B cell (primary cell): ENCODE measurements at regions not wholly inside any gene's neighbourhood (a gene's known extent, or its start where the extent isn't known, plus 50 kb on each side); places are given as distances from the start of the nearest gene placed in this dataset.

Experiments used
- ATAC-seq: fragments of 200-7000 bp; cut with Tn5 transposase; one replicate; pipeline ENCODE4 v1.10.0; 2021; ENCODE audit warnings: low read depth, mild to moderate bottlenecking, moderate number of reproducible peaks, moderate library complexity
- CTCF ChIA-PET: fragments of 350-600 bp; sonication (Branson Sonifier 250); formaldehyde crosslinking; loops from one replicate; lab custom pipeline; 2021; ENCODE audit warnings: antibody characterized with exemption, inconsistent platforms; lab: Charles Lee
- POLR2A ChIA-PET: fragments of 350-600 bp; sonication (Branson Sonifier 250); formaldehyde crosslinking; loops from one replicate; lab custom pipeline; 2021; ENCODE audit warnings: antibody characterized with exemption; lab: Charles Lee
- DNase-seq: peaks from one replicate; pipeline ENCODE4 v3.0.0; 2013
- H2AFZ ChIP-seq: 2 replicates; pipeline ENCODE4 v1.6.1; 2012; ENCODE audit warnings: mild to moderate bottlenecking, low read depth, low read length; ENCODE audit not compliant: insufficient read depth, poor library complexity, severe bottlenecking
- H3K27ac ChIP-seq, 2 donors: 1 replicate in 1 of 2; 2 replicates in 1 of 2; pipeline ENCODE4 v1.5.1; 2012 to 2013; ENCODE audit warnings: low read length in 2 of 2, mild to moderate bottlenecking in 2 of 2, moderate library complexity in 1 of 2
- H3K27me3 ChIP-seq, 4 experiments: fragments of 200-600 bp in 1 of 4; sonication (generic) in 1 of 4; replicated peaks in 1 of 4; 1 replicate in 2 of 4; 2 replicates in 2 of 4; pipeline versions ENCODE4 v1.6.1 to v1.7.0; 2013 to 2016; ENCODE audit warnings: low read length in 3 of 4, mild to moderate bottlenecking in 2 of 4, mixed read lengths in 1 of 4, moderate library complexity in 1 of 4; ENCODE audit not compliant: insufficient read depth in 4 of 4, control insufficient read depth in 3 of 4; ENCODE audit errors: control extremely low read depth in 1 of 4
- H3K36me3 ChIP-seq, 2 experiments: replicated peaks in 1 of 2; 1 replicate in 1 of 2; 2 replicates in 1 of 2; pipeline versions ENCODE4 v1.6.1 to v1.7.1; 2013; ENCODE audit warnings: low read length in 1 of 2; ENCODE audit not compliant: insufficient read depth in 2 of 2, control insufficient read depth in 1 of 2; ENCODE audit errors: control extremely low read depth in 1 of 2, extremely low read depth in 1 of 2
- H3K4me1 ChIP-seq, 2 donors: fragments of 200-600 bp in 1 of 2; sonication (generic) in 1 of 2; 1 replicate in 1 of 2; 2 replicates in 1 of 2; pipeline versions ENCODE4 v1.5.1 to v1.6.1; 2013 to 2017; ENCODE audit warnings: low read length in 2 of 2; ENCODE audit not compliant: control insufficient read depth in 2 of 2, insufficient read depth in 2 of 2
- H3K4me2 ChIP-seq: replicated peaks from 2 replicates; pipeline ENCODE3; 2012; ENCODE audit warnings: mild to moderate bottlenecking, low read depth, low read length; ENCODE audit not compliant: poor library complexity, severe bottlenecking
- H3K4me3 ChIP-seq, 5 experiments: fragments of 200-600 bp in 1 of 5; sonication (generic) in 1 of 5; 1 replicate in 3 of 5; 2 replicates in 2 of 5; pipeline versions ENCODE4 v1.5.1 to v1.7.0; 2011 to 2016; ENCODE audit warnings: low read length in 4 of 5, mild to moderate bottlenecking in 4 of 5, low read depth in 2 of 5, control low read depth in 1 of 5, moderate library complexity in 1 of 5; ENCODE audit not compliant: insufficient read depth in 1 of 5; ENCODE audit errors: control extremely low read depth in 1 of 5, extremely low read depth in 1 of 5
- H3K79me2 ChIP-seq: fragments of 200-600 bp; sonication (generic); one replicate; pipeline ENCODE4 v1.6.0; 2016; ENCODE audit warnings: low read length; ENCODE audit not compliant: control insufficient read depth, insufficient read depth
- H3K9ac ChIP-seq: fragments of 200-600 bp; sonication (generic); 2 replicates; pipeline ENCODE4 v1.6.1; 2017; ENCODE audit warnings: mild to moderate bottlenecking, low read length, moderate library complexity
- H3K9me3 ChIP-seq, 3 donors: one replicate each; pipeline versions ENCODE4 v1.6.1 to v1.7.1; 2013; ENCODE audit warnings: low read length in 2 of 3; ENCODE audit not compliant: control insufficient read depth in 2 of 3, insufficient read depth in 1 of 3; ENCODE audit errors: control extremely low read depth in 1 of 3
- H4K20me1 ChIP-seq: 2 replicates; pipeline ENCODE4 v1.6.0; 2012; ENCODE audit warnings: mild to moderate bottlenecking, low read length; ENCODE audit not compliant: insufficient read depth, control insufficient read depth, poor library complexity, severe bottlenecking
- H3K27ac Mint-ChIP-seq: one replicate; pipeline ENCODE4 v1.8.0; 2021; ENCODE audit warnings: mixed read lengths
- H3K27me3 Mint-ChIP-seq: one replicate; pipeline ENCODE4 v1.8.0; 2021; ENCODE audit warnings: mixed read lengths
- H3K4me1 Mint-ChIP-seq: one replicate; pipeline ENCODE4 v1.8.0; 2021; ENCODE audit warnings: mixed read lengths
- H3K4me3 Mint-ChIP-seq: one replicate; pipeline ENCODE4 v1.8.0; 2021; ENCODE audit warnings: mixed read lengths
- H3K9me3 Mint-ChIP-seq: one replicate; pipeline ENCODE4 v1.8.0; 2022; ENCODE audit warnings: mixed read lengths; ENCODE audit not compliant: insufficient read depth
- CTCF ChIP-seq: fragments of 200-600 bp; IDR thresholded peaks from one replicate; pipeline ENCODE4 v1.8.0; 2022; ENCODE audit warnings: antibody characterized with exemption, mild to moderate bottlenecking
- EZH2 ChIP-seq: IDR thresholded peaks from 2 replicates; pipeline ENCODE4 v1.6.1; 2012; ENCODE audit warnings: borderline replicate concordance, low read depth, mild to moderate bottlenecking, moderate library complexity, low read length; ENCODE audit not compliant: insufficient read depth, poor library complexity, severe bottlenecking
- WGBS: methylation state at CpG from one replicate; pipeline ENCODE4 v1.1.5; 2013; ENCODE audit warnings: missing lambda C conversion rate; ENCODE audit not compliant: insufficient coverage; 5-methylcytosine and 5-hydroxymethylcytosine counted together
- intact Hi-C: fragments of 100-400 bp; cut with micrococcal nuclease; formaldehyde crosslinking; loops from one replicate; pipeline ENCODE4 v1.10.0; 2022

- DNase-seq (no peak), ATAC-seq (no peak)
- no peaks in the 10 kb centered on the region for H3K27me3 ChIP-seq
- H3K27ac ChIP-seq: no peak overlapping the region
- Mint-ChIP-seq H3K4me1 (no peaks in the 10 kb centered on the region), H3K27me3 (no peaks in the 10 kb centered on the region), H3K27ac (no peak overlapping the region), H3K4me3 (no peak overlapping the region), H3K9me3 (no peaks in the 10 kb centered on the region)
- ChIA-PET POLR2A (no interaction called here), CTCF (no interaction called here)
- no peak for TF ChIP-seq EZH2
- no peak for TF ChIP-seq CTCF
- H3K79me2 ChIP-seq: no peaks in the 10 kb centered on the region
- peaks cover 0 to 6% (median 0%) of the 10 kb centered on the region in 3 donors for H3K9me3 ChIP-seq
- H3K4me3 ChIP-seq: no peak overlapping the region
- H3K4me2 ChIP-seq: no peak overlapping the region
- no peaks in the 10 kb centered on the region for H4K20me1 ChIP-seq
- H3K9ac ChIP-seq: no peak overlapping the region
- no peaks in the 10 kb centered on the region for H3K36me3 ChIP-seq
- H3K4me1 ChIP-seq: no peaks in the 10 kb centered on the region
- H2AFZ ChIP-seq: no peak overlapping the region
- intact Hi-C loops: no loop called here
- 82% methylated on average over 5 of the region's 6 CpGs for WGBS
Observed at GRCh38 chr13:61486496-61486895, 70.8 kb upstream of the PCDH20 start.

- DNase-seq (no peak), ATAC-seq (no peak)
- POLR2A ChIA-PET: no interaction called here
- Mint-ChIP-seq H3K4me1 (no peaks in the 10 kb centered on the region), H3K27ac (no peak overlapping the region), H3K27me3 (no peaks in the 10 kb centered on the region), H3K4me3 (no peak overlapping the region), H3K9me3 (peaks cover 3% of the 10 kb centered on the region)
- no CpG with 5 or more reads among the region's 2 CpGs for WGBS
- no peaks in the 10 kb centered on the region for H4K20me1 ChIP-seq
- no peaks in the 10 kb centered on the region for H3K36me3 ChIP-seq
- H3K9me3 ChIP-seq: peaks cover 0 to 6% (median 0%) of the 10 kb centered on the region in 3 donors
- no peak overlapping the region for H2AFZ ChIP-seq
- H3K27me3 ChIP-seq: no peaks in the 10 kb centered on the region
- H3K4me3 ChIP-seq: no peak overlapping the region
- no peak overlapping the region for H3K27ac ChIP-seq
- TF ChIP-seq CTCF (no peak), EZH2 (no peak)
- H3K9ac ChIP-seq: no peak overlapping the region
- H3K79me2 ChIP-seq: no peaks in the 10 kb centered on the region
- CTCF ChIA-PET: no interaction called here
- no peak overlapping the region for H3K4me2 ChIP-seq
- intact Hi-C loops: no loop called here
- no peaks in the 10 kb centered on the region for H3K4me1 ChIP-seq
Observed at GRCh38 chr13:61485128-61485765, 69.6 kb upstream of the PCDH20 start.
